HCT116 (cell line): ENCODE measurements at regions not wholly inside any gene's neighbourhood (a gene's known extent, or its start where the extent isn't known, plus 50 kb on each side); places are given as distances from the start of the nearest gene placed in this dataset.

ENCODE experiments used
- POLR2AphosphoS5 ChIP-seq: IDR thresholded peaks from 2 replicates; pipeline ENCODE4 v1.6.1; 2011; ENCODE audit warnings: mild to moderate bottlenecking, low read depth, low read length, moderate library complexity
- TF ChIP-seq, protein P1 (sequence below), 3 experiments: fragments of 200-600 bp in 1 of 3; sonication (generic) in 1 of 3; IDR thresholded peaks in 2 of 3; conservative IDR thresholded peaks in 1 of 3; 2 replicates each; pipeline ENCODE4 v1.5.1; 2012 to 2017; ENCODE audit warnings: low read depth in 2 of 3, low read length in 2 of 3, antibody characterized with exemption in 1 of 3, borderline replicate concordance in 1 of 3, control low read depth in 1 of 3, mild to moderate bottlenecking in 1 of 3, mixed read lengths in 1 of 3, mixed run types in 1 of 3, moderate library complexity in 1 of 3; ENCODE audit not compliant: insufficient read depth in 1 of 3

DNA sequence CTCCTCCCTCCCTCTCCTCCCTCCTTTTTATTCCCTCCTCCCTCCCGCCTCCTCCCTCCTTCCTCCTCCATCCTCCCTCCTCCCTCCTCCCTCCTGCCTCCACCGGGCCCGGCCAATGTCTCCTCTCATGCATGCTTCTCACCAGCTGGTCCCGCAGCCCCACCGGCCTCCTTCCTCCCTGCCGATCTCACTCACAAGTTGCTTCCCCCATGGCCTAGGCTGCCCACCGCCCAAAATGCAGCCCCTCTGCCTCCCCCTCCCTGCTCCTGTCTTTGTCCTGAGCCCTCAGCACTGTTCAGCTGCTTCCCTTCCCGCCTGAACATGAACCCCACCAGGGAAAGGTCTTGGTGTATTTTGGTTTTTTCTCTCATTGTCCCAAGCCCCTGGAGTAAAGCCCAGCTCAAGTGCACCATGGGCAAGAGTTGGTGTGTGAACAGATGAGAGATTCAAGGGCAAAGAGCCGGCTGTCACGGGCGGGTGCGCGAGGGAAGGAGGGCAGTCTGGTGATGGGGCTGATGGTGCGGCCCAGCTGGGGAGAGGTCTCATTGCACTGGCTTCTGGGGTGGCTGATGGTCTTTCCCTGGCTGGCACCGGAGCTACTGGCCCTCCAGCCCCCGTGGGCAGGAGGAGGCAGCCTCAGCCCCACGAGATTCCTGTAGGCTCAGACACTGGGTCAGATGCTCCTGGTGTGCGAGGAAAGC, 117.6 kb downstream of the TWIST2 start:
- TF ChIP-seq, protein P1, sequence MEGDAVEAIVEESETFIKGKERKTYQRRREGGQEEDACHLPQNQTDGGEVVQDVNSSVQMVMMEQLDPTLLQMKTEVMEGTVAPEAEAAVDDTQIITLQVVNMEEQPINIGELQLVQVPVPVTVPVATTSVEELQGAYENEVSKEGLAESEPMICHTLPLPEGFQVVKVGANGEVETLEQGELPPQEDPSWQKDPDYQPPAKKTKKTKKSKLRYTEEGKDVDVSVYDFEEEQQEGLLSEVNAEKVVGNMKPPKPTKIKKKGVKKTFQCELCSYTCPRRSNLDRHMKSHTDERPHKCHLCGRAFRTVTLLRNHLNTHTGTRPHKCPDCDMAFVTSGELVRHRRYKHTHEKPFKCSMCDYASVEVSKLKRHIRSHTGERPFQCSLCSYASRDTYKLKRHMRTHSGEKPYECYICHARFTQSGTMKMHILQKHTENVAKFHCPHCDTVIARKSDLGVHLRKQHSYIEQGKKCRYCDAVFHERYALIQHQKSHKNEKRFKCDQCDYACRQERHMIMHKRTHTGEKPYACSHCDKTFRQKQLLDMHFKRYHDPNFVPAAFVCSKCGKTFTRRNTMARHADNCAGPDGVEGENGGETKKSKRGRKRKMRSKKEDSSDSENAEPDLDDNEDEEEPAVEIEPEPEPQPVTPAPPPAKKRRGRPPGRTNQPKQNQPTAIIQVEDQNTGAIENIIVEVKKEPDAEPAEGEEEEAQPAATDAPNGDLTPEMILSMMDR (IDR thresholded peaks at IDR 0.05 in 2 of 3, conservative IDR thresholded peaks at IDR 0.05 in 1 of 3; ENCODE audit: borderline replicate concordance in 1 of 3, insufficient read depth in 1 of 3, low read depth in 2 of 3, low read length in 2 of 3): no peak
- TF ChIP-seq POLR2AphosphoS5: no peak
